NB4 (cell line): ENCODE measurements at regions not wholly inside any gene's neighbourhood (a gene's known extent, or its start where the extent isn't known, plus 50 kb on each side); places are given as distances from the start of the nearest gene placed in this dataset.

ENCODE experiments used
- CTCF ChIP-seq: IDR thresholded peaks from one replicate; pipeline ENCODE4 v1.5.1; 2012; ENCODE audit warnings: low read depth, low read length
- MYC ChIP-seq: IDR thresholded peaks from 2 replicates; pipeline ENCODE4 v1.6.1; 2011; ENCODE audit warnings: low read depth, low read length
- POLR2A ChIP-seq: IDR thresholded peaks from 2 replicates; pipeline ENCODE4 v1.6.1; 2011; ENCODE audit warnings: mild to moderate bottlenecking; ENCODE audit not compliant: insufficient read length; ENCODE audit errors: extremely low read depth

GRCh38 chr19:23065306-23065705 lies 51.5 kb upstream of the ZNF730 start:
- TF ChIP-seq CTCF: no peak
- TF ChIP-seq MYC: no peak
- no peak for TF ChIP-seq POLR2A
